Activated T-cell treated with anti-CD3 and anti-CD28 coated beads, Interleukin-2, amount 50 U/mL, for 48 hours (primary cell): ENCODE measurements at regions not wholly inside any gene's neighbourhood (a gene's known extent, or its start where the extent isn't known, plus 50 kb on each side); places are given as distances from the start of the nearest gene placed in this dataset.

Source experiments
- DNase-seq, 2 experiments: peaks; one replicate each; pipeline ENCODE4 v3.0.0-alpha.2; 2020

- DNase-seq = no peak
Measured at GRCh38 chr3:95037927-95038326, 975.1 kb downstream of the NSUN3 start.

DNA sequence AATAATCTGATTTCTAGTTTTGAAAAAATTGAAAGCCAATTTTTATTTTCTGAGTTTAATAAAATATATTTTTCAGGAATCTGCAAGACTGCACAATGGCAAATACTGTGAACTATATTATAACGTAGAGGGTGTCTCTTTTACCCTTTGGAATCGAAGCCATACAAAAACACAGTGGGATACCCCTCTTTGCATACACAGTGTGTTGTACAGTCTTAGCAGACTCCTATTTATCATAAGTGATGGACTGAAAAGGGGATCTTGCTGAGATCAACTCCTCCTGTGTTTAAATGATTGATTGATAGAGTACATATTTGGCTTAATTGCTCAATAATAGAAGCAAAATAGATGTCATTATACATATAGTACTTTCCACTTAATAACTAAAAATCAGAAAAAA, 981.2 kb downstream of the NSUN3 start:
- DNase-seq = no peak

GRCh38 chr3:95048564-95048963, 985.7 kb downstream of the NSUN3 start:
- DNase-seq = no peak

- DNase-seq = no peak
Measured at GRCh38 chr3:95049841-95050240, 987.0 kb downstream of the NSUN3 start.

DNA sequence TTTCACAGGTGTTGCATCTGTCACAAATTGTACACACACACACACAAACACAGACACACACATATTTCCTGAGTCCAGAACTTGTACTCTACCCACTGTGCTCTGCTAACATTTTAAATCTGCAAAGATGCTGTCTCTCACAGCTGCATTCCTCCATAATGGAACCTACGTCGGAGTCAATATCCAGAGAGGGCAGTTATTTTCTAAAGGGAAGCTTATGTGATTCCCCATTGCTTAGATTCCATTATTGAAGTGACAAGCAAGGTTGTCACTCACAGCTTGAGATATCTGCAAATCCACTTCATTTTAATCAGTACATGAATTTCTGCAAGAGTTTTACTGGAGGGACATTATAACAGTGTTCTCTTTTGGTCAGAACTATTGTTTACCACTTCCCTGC, 992.4 kb downstream of the NSUN3 start:
- DNase-seq = no peak

- DNase-seq = no peak
Measured at GRCh38 chr3:95082191-95082590, 1019.3 kb downstream of the NSUN3 start.

GRCh38 chr3:95084738-95085137, 1021.9 kb downstream of the NSUN3 start:
- no peak for DNase-seq

DNA sequence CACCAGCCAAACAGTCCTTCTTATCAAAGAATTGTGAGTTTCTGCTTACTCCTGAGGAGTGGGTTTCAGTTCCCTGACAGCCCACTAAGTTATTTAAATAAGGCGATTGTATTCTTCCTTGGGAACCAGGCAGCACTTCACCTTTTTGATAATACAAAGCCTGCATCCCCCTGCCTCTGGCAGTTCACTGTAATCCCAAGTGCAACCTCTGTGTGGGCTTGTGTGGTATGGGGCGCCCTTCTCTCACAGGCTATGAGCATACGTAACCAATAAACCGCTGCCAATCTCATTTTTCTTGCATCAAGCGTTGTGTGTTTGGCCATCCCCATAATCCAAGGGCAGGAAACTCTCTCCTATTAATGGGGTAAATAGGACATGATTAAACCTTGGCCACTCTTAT, 1025.6 kb downstream of the NSUN3 start:
- DNase-seq = no peak

DNA sequence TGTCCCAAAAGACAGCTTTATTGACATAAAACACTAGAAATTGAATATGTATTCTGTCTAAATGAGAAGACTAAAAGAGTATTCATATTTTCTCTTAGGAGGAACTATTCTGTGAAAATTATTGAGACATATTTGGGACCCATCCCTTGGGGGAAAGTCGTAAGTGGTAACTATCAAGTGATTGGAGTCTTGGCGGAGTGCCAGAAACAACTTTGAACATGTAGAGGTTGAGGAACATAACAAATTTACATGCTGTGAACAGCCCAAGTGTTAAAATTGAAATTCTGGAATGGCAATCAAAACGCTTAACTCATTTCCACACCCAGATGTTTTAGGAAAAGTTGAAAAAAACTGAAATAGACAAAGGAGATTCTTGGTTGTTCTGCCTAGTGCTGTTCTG, 1034.6 kb downstream of the NSUN3 start:
- DNase-seq = no peak

DNA sequence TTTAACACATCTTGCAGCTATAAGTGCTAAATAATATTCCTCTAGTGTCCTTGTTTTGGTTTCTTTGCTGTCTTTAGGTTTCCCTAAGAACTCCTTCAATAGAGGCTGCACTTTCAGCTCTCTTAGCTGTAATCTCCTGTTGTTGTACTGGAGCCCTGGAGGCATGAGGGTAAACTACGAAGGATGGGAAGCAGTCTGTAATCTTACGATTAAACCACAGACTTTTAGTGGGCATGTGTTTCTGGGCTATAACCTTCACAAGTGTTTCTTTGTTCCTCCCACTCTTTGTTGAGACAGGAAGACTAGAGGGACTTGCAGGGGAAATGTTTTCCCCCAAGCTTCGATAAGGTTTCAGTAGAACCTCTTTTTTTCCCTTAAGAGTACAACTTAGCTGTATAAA, 1058.1 kb downstream of the NSUN3 start:
- no peak for DNase-seq

GRCh38 chr3:95123104-95123503, 1060.2 kb downstream of the NSUN3 start:
- no peak for DNase-seq

DNA sequence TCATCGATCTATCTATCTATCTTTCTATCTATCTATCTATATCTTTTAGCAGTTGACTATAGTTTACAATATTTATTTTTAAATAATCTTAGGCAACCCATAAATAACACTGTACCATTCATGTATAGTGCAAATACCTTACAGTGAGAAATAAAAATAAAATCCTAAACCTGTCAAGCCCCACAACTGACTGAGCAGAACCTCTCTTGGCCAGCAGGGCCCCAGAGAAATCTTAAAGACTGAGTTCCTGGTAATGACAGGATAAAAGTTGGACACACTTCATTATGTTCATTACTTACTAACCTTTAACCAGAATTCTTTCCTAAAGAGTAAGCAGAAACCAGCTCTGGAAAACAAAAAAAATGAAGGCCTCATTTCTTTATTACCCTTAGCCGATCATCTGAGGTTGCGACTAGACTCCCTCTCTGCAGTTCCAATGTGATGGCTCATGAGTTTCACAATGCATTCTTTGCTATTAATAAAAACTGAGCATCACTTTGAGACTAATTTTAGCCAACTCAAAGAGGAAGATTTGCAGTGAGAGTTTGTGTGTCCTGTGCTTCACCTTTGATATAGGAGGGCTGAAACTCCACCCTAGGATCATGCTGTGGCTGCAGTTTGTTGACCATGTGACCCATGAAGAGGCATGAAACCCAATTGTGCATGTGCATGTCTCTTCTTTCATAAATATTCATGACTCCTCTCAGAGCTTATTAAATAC, 1072.0 kb downstream of the NSUN3 start:
- DNase-seq = no peak

DNA sequence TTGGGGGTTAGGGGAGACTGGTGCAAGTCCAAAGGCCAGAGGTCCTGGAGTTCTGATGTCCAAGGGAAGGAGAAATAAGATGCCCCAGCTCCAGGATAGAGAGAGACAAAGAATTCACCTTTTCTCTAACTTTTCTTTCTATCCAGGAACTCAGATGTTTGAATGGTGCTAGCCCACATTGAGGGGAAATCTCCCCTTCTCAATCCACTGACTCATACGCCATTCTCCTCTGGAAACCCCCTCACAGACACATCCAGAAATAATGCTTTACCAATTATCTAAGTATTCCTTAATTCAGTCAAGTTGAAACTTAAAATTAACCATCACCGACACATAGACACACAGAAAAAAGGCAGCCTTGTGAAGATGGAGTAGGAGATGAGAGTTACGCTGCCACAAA, 1085.2 kb downstream of the NSUN3 start:
- DNase-seq = no peak

- no peak for DNase-seq
Measured at GRCh38 chr3:95151590-95151989, 1088.7 kb downstream of the NSUN3 start.

DNA sequence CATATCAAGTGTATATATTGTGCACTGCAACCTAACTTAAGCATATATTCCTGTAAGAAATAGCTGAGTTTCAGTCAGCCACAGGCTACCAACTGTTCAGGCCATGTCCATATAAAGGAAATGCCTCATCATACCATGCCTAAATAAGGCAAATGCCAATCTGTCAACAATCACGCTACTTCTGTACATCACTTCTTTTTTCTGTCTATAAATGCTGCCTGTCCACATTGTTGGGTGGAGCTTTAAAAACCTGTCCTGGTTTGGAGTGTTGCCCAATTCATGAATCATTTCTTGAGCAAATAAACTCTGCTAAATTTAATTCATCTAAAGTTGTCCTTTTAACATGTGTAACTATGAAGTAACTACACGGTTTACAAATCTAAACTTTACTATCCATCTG, 1091.9 kb downstream of the NSUN3 start:
- no peak for DNase-seq

- no peak for DNase-seq
Measured at GRCh38 chr3:95162794-95163193, 1099.9 kb downstream of the NSUN3 start.

- DNase-seq = no peak
Measured at GRCh38 chr3:95167748-95168147, 1104.9 kb downstream of the NSUN3 start.

DNA sequence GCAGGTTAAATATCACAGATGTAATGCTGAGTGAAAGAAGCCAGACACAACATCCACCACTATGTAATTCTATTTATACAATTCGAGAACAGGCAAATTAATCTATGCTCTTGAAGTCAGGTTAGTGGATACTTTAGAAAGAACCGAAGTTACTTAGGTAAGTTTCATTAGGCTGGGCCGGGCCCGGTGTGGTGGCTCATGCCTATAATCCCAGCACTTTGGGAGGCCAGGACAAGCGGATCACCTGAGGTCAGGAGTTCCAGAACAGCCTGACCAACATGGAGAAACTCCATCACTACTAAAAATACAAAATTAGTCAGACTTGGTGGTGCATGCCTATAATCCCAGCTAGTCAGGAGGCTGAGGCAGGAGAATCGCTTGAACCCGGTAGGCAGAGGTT, 1105.7 kb downstream of the NSUN3 start:
- no peak for DNase-seq

GRCh38 chr3:95172164-95172943, 1109.5 kb downstream of the NSUN3 start:
- DNase-seq = no peak

DNA sequence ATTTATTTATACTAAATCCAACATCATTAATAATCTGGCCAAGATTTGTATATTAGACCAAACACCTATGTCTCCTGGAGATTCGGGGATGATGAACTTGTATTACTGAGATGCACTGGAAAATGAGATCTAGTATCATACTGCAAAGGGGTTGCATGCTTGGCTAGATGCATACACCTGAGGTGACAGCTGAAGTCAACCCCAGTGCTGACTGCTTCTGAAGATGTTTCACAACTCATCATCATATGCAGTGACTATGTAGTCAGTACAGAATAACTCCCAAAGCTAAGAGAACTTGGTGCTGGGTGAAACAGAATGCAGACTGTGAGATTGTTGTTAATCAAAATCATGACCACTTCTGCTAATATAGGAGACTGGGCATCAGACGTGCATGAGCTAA, 1114.2 kb downstream of the NSUN3 start:
- DNase-seq = no peak

GRCh38 chr3:95184038-95184437, 1121.2 kb downstream of the NSUN3 start:
- DNase-seq = no peak

DNA sequence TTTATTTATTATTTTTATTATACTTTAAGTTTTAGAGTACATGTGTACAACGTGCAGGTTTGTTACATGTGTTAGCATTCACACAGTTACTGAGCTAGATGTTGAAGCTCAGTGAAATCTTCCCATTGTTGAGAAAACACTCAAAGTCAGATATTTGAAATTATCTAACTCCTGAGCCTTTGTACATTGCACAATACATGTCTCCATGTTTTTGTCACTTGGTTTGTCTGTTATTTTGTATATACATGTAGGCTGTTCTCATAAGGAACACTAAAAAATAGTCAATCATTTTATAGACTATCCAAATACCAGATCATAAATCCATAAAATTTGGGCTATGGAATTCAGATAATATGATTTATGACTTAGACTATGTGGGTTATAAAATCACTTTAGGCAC, 1126.5 kb downstream of the NSUN3 start:
- no peak for DNase-seq

DNA sequence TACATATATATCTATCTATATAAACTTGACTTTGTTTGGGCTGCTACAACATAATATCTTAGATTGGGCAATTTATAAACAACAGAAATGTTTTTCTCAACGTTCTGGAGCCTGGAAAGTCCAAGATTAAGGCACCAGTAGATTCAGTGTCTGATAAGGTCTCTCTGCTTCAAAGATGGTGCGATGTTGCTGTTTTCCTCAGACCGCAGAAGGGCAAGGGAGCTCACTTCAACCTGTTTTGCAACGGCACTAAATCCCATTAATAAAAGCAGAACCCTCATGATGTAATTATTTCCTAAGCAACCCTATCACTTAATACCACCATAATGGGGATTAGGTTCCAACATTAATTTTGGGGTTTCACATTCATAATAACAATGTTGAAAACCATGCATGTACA, 1134.8 kb downstream of the NSUN3 start:
- DNase-seq = no peak

- DNase-seq = no peak
Measured at GRCh38 chr3:95200384-95200783, 1137.5 kb downstream of the NSUN3 start.

DNA sequence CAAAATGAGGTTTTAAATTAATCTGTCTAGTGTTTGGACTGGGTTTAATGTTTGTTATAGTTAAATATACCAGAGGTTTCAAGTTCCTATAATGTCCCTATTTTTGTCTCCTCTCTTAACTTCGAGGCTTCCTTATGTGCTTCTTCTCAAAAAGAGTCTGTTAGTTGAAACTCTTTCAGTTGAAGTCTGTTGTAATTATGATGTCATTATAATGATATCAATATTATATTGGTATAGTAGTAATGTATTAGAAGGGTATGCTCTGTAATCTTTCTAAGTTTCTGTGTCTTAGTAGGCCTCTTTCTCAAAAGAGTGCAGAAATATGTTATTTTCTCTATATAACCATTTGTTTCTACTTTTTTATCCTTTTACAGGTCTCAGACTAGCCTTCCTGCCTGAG, 1148.0 kb downstream of the NSUN3 start:
- DNase-seq = no peak
